ENCODE measurements at regions not wholly inside any gene's neighbourhood (a gene's known extent, or its start where the extent isn't known, plus 50 kb on each side); places are given as distances from the start of the nearest gene placed in this dataset.

DNA sequence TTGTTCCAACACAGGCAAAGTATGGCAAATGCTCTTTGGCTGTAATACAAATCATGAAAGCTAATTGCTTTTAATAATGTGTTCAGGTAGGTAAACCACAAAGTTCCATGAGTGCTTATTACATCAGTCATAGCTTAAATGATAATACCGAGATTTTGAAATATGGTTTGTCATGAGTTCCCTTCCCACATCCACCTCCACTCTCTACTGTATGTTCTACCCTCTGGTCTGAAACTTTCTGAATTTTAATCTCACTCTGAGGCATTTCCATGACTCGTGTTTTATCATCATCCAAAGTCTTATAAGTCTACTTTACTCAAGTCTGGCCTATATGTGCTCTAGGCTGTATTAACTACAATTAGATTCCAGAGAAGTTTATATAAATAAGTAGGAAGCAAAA, 354.8 kb downstream of the AKAIN1 start:
- Histone ChIP-seq H3K36me3 (no peaks in the 10 kb centered on the region), H3K27ac (no peak overlapping the region), H3K4me3 (no peak overlapping the region), H3K4me1 (no peaks in the 10 kb centered on the region), H3K9me3 (no peaks in the 10 kb centered on the region), H3K27me3 (ENCODE audit: low read depth) (no peaks in the 10 kb centered on the region)
- DNase-seq, result no peak
- no peak for TF ChIP-seq CTCF (IDR thresholded peaks at IDR 0.05)
- intact Hi-C loops (cut with DNase I), result no loop called here
- ATAC-seq, result no peak

DNA sequence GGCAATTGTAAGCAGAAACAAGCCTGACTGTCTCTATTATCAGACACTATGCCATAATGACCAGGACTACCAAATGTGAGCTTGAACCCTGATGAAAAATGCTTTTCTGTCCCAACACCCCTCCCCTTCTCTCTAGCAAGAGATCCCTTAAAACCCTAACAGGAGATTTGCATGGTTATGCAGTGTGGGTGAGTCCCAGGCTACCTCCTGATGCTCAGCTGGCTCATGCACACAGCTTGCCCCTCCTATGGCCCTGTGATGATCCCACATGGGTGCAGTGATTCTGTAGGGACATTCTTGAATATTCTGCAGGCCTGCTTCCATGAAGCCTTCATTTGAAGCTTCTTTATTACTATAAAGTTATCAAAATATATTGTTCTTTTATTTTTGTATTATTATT, 357.4 kb downstream of the AKAIN1 start:
- Histone ChIP-seq H3K36me3 (no peaks in the 10 kb centered on the region), H3K27ac (no peak overlapping the region), H3K4me3 (no peak overlapping the region), H3K27me3 (ENCODE audit: low read depth) (no peaks in the 10 kb centered on the region), H3K4me1 (no peaks in the 10 kb centered on the region), H3K9me3 (no peaks in the 10 kb centered on the region)
- TF ChIP-seq CTCF (IDR thresholded peaks at IDR 0.05), result no peak
- intact Hi-C loops (cut with DNase I), result no loop called here
- DNase-seq, result no peak
- no peak for ATAC-seq

GRCh38 chr18:4836141-4836540, 360.9 kb downstream of the AKAIN1 start:
- Histone ChIP-seq H3K9me3 (no peaks in the 10 kb centered on the region), H3K4me1 (no peaks in the 10 kb centered on the region), H3K27me3 (ENCODE audit: low read depth) (no peaks in the 10 kb centered on the region), H3K4me3 (no peak overlapping the region), H3K27ac (no peak overlapping the region), H3K36me3 (no peaks in the 10 kb centered on the region)
- ATAC-seq (no peak), DNase-seq (no peak)
- intact Hi-C loops (cut with DNase I), result no loop called here
- no peak for TF ChIP-seq CTCF (IDR thresholded peaks at IDR 0.05)

- Histone ChIP-seq H3K36me3 (no peaks in the 10 kb centered on the region), H3K4me3 (no peak overlapping the region), H3K4me1 (no peaks in the 10 kb centered on the region), H3K27ac (no peak overlapping the region), H3K27me3 (ENCODE audit: low read depth) (no peaks in the 10 kb centered on the region), H3K9me3 (no peaks in the 10 kb centered on the region)
- no peak for TF ChIP-seq CTCF (IDR thresholded peaks at IDR 0.05)
- no peak for DNase-seq
- no peak for ATAC-seq
- intact Hi-C loops (cut with DNase I), result no loop called here
These were observed 365.2 kb downstream of the AKAIN1 start for GRCh38 chr18:4831791-4832375.

GRCh38 chr18:4831127-4831526, 365.9 kb downstream of the AKAIN1 start:
- Histone ChIP-seq H3K27me3 (ENCODE audit: low read depth) (no peaks in the 10 kb centered on the region), H3K4me3 (no peak overlapping the region), H3K27ac (no peak overlapping the region), H3K9me3 (no peaks in the 10 kb centered on the region), H3K4me1 (no peaks in the 10 kb centered on the region), H3K36me3 (no peaks in the 10 kb centered on the region)
- ATAC-seq (no peak), DNase-seq (no peak)
- intact Hi-C loops (cut with DNase I), result no loop called here
- no peak for TF ChIP-seq CTCF (IDR thresholded peaks at IDR 0.05)

GRCh38 chr18:4823091-4823490, 368.0 kb upstream of the DLGAP1 start:
- Histone ChIP-seq H3K9me3 (no peaks in the 10 kb centered on the region), H3K4me3 (no peak overlapping the region), H3K27me3 (ENCODE audit: low read depth) (no peaks in the 10 kb centered on the region), H3K36me3 (no peaks in the 10 kb centered on the region), H3K4me1 (no peaks in the 10 kb centered on the region), H3K27ac (no peak overlapping the region)
- DNase-seq (no peak), ATAC-seq (no peak)
- intact Hi-C loops (cut with DNase I), result no loop called here
- no peak for TF ChIP-seq CTCF (IDR thresholded peaks at IDR 0.05)
